WI38 (cell line): ENCODE measurements at regions not wholly inside any gene's neighbourhood (a gene's known extent, or its start where the extent isn't known, plus 50 kb on each side); places are given as distances from the start of the nearest gene placed in this dataset.

ENCODE experiments used
- H3K4me3 ChIP-seq: 2 replicates; pipeline ENCODE4 v1.5.1; 2011; ENCODE audit warnings: low read depth, mild to moderate bottlenecking, control low read depth, low read length
- TF ChIP-seq, protein P1 (sequence below): IDR thresholded peaks from 2 replicates; pipeline ENCODE4 v1.5.1; 2012; ENCODE audit warnings: low read depth, mild to moderate bottlenecking, control low read depth, low read length

- TF ChIP-seq, protein P1, sequence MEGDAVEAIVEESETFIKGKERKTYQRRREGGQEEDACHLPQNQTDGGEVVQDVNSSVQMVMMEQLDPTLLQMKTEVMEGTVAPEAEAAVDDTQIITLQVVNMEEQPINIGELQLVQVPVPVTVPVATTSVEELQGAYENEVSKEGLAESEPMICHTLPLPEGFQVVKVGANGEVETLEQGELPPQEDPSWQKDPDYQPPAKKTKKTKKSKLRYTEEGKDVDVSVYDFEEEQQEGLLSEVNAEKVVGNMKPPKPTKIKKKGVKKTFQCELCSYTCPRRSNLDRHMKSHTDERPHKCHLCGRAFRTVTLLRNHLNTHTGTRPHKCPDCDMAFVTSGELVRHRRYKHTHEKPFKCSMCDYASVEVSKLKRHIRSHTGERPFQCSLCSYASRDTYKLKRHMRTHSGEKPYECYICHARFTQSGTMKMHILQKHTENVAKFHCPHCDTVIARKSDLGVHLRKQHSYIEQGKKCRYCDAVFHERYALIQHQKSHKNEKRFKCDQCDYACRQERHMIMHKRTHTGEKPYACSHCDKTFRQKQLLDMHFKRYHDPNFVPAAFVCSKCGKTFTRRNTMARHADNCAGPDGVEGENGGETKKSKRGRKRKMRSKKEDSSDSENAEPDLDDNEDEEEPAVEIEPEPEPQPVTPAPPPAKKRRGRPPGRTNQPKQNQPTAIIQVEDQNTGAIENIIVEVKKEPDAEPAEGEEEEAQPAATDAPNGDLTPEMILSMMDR: no peak
- no peak overlapping the region for H3K4me3 ChIP-seq
Measured at GRCh38 chr7:81206217-81206616, 287.4 kb upstream of the SEMA3C start.

- no peak overlapping the region for H3K4me3 ChIP-seq
- TF ChIP-seq, protein P1: no peak
Measured at GRCh38 chr7:81201188-81201587, 282.3 kb upstream of the SEMA3C start.

- TF ChIP-seq, protein P1: no peak
Measured at GRCh38 chr7:81198766-81199165, 279.9 kb upstream of the SEMA3C start.

DNA sequence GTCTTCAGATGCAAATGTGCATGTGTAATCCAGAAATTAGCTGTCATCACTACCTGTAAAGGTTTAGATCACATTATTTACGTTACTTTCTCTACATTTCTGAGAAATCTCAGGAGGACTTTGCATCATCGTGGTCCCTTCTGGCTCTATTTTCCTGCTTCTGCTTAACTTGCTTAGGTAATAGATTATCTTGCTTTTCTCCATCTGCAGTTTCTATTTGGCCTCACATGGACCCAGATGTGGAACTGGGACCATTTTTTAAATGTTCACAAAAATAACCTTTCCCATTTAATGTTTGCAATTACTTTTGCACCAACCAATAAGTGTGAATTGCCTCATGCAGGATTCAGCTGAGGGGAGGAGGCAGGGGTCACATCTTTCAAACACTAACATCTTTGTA, 278.4 kb upstream of the SEMA3C start:
- no peak overlapping the region for H3K4me3 ChIP-seq
- TF ChIP-seq, protein P1: no peak

More at GRCh38 chr7:81198766-81199165, 279.9 kb upstream of the SEMA3C start:
- H3K4me3 ChIP-seq: no peak overlapping the region

DNA sequence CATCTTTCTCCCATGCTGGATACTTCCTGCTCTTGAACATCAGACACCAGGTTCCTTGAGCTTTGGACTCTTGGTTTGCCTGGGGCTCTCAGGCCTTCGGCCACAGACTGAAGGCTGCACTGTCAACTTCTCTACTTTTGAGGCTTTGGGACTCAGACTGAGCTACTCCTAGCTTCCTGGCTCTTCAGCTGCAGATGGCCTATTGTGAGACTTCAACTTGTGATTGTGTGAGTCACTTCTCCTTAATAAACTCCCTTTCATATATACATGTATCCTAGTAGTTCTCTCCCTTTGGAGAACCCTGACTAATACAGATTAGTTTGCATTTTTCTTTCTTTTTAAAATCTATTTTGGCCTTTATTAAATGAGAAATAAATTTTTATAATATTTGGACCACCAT, 276.2 kb upstream of the SEMA3C start:
- TF ChIP-seq, protein P1: no peak
- H3K4me3 ChIP-seq: no peak overlapping the region

DNA sequence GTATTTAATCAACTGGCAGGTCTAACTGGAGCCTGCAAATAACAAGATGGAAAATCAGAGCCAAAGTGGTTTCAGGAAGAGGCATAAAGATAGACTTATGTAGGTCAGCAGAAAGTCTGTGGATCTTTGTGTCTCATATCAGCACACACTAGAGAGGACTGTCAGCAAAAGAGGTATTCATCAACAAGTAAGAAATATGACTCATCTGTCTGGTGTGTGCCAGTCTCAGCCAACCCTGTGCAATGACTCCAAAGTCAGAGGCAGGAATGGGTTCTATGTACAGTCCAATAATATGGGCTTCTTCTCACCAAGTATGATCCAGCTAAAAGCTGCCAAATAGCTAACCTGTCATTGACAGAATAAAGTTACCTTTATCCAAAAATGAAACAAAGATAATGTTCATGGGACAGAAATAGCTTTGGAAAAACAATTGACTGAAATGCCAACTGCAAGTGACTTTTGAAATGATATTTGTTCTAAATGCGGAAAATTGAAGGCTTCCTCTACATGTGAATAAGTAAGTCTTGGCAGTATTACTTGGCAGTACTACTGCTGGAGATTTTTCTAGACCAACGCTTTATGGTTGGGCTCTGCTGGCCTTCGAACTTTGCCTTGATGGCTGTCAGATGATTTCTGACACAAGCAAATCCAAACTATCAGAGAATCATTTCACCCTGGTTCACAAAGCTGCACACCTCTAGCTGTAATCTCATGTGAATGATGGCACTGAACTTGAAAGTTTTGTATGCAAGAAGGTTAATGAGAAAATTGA, 272.3 kb upstream of the SEMA3C start:
- TF ChIP-seq, protein P1: no peak
- H3K4me3 ChIP-seq: no peak overlapping the region

- no peak overlapping the region for H3K4me3 ChIP-seq
- TF ChIP-seq, protein P1: no peak
Measured at GRCh38 chr7:81187753-81188152, 268.9 kb upstream of the SEMA3C start.
